GM23338 (cell line): ENCODE measurements at regions not wholly inside any gene's neighbourhood (a gene's known extent, or its start where the extent isn't known, plus 50 kb on each side); places are given as distances from the start of the nearest gene placed in this dataset.

Experiments used
- ATAC-seq: fragments of 200-7000 bp; cut with Tn5 transposase; 3 replicates; pipeline ENCODE4 v1.9.1; 2020
- DNase-seq: peaks from one replicate; pipeline ENCODE4 v3.0.0-alpha.2; 2015; ENCODE audit warnings: low spot score
- H2AFZ ChIP-seq: fragments of 200-600 bp; sonication (generic); 2 replicates; pipeline ENCODE4 v1.8.0; 2016; ENCODE audit warnings: antibody characterized with exemption, mild to moderate bottlenecking, moderate library complexity
- H3F3A ChIP-seq: fragments of 200-600 bp; sonication (generic); replicated peaks from 2 replicates; pipeline ENCODE4 v1.8.0; 2017; ENCODE audit warnings: antibody characterized with exemption, mixed run types, low read depth
- H3K27ac ChIP-seq: fragments of 200-600 bp; sonication (generic); 2 replicates; pipeline ENCODE4 v1.6.1; 2016; ENCODE audit warnings: low read depth
- H3K27me3 ChIP-seq: fragments of 200-600 bp; sonication (generic); 2 replicates; pipeline ENCODE4 v1.8.0; 2016; ENCODE audit warnings: mild to moderate bottlenecking, mixed run types, moderate library complexity; ENCODE audit not compliant: insufficient read depth
- H3K36me3 ChIP-seq: fragments of 200-600 bp; sonication (generic); 2 replicates; pipeline ENCODE4 v1.8.0; 2016; ENCODE audit warnings: mild to moderate bottlenecking; ENCODE audit not compliant: insufficient read depth
- H3K4me1 ChIP-seq: fragments of 200-600 bp; sonication (generic); 2 replicates; pipeline ENCODE4 v1.8.0; 2016; ENCODE audit warnings: mild to moderate bottlenecking, moderate library complexity; ENCODE audit not compliant: insufficient read depth
- H3K4me2 ChIP-seq: fragments of 200-600 bp; sonication (generic); 2 replicates; pipeline ENCODE4 v1.7.1; 2017; ENCODE audit warnings: mixed run types
- H3K4me3 ChIP-seq: fragments of 200-600 bp; sonication (generic); 2 replicates; pipeline ENCODE4 v1.6.1; 2016; ENCODE audit warnings: mixed run types
- H3K79me2 ChIP-seq: fragments of 200-600 bp; sonication (generic); replicated peaks from 2 replicates; pipeline ENCODE4 v1.8.0; 2017; ENCODE audit warnings: mild to moderate bottlenecking; ENCODE audit not compliant: insufficient read depth
- H3K9me2 ChIP-seq: fragments of 200-600 bp; sonication (generic); 2 replicates; pipeline ENCODE4 v1.8.0; 2017; ENCODE audit not compliant: insufficient read depth
- H4K20me1 ChIP-seq: fragments of 200-600 bp; sonication (generic); replicated peaks from 2 replicates; pipeline ENCODE4 v1.8.0; 2017; ENCODE audit warnings: mild to moderate bottlenecking; ENCODE audit not compliant: insufficient read depth
- H3K27ac Mint-ChIP-seq: 2 replicates; pipeline ENCODE4 v1.8.0; 2020; ENCODE audit warnings: inconsistent platforms, mild to moderate bottlenecking, moderate library complexity, mixed read lengths
- H3K27me3 Mint-ChIP-seq: 3 replicates; pipeline ENCODE4 v1.8.0; 2022; ENCODE audit warnings: low read depth, mild to moderate bottlenecking, moderate library complexity, mixed read lengths, inconsistent platforms; ENCODE audit not compliant: insufficient read depth, poor library complexity
- H3K36me3 Mint-ChIP-seq: 3 replicates; pipeline ENCODE4 v1.8.0; 2021; ENCODE audit warnings: low read depth, mild to moderate bottlenecking, inconsistent platforms, moderate library complexity, mixed read lengths
- H3K4me1 Mint-ChIP-seq: 3 replicates; pipeline ENCODE4 v1.8.0; 2020; ENCODE audit warnings: mild to moderate bottlenecking, inconsistent platforms, mixed read lengths
- H3K4me3 Mint-ChIP-seq: 3 replicates; pipeline ENCODE4 v1.8.0; 2021; ENCODE audit warnings: moderate library complexity, mild to moderate bottlenecking, inconsistent platforms, mixed read lengths
- H3K9me3 Mint-ChIP-seq: 3 replicates; pipeline ENCODE4 v1.8.0; 2020; ENCODE audit warnings: moderate library complexity, mild to moderate bottlenecking, inconsistent platforms, mixed read lengths
- CREB1 ChIP-seq: fragments of 250-450 bp; sonication (Bioruptor Pico); IDR thresholded peaks from 2 replicates; pipeline ENCODE4 v1.5.0; 2020; ENCODE audit warnings: low read depth, mild to moderate bottlenecking, moderate library complexity
- CTCF ChIP-seq, 2 experiments: fragments of 200-600 bp in 1 of 2; sonication (generic) in 1 of 2; conservative IDR thresholded peaks; 2 replicates each; pipeline versions ENCODE4 v1.5.1 to v1.6.1; 2016 to 2017; ENCODE audit warnings: antibody characterized with exemption in 2 of 2, low read depth in 2 of 2, mild to moderate bottlenecking in 2 of 2, moderate library complexity in 1 of 2
- EZH2phosphoT487 ChIP-seq: fragments of 200-600 bp; sonication (generic); IDR thresholded peaks from one replicate; pipeline ENCODE4 v1.8.1; 2018; ENCODE audit warnings: antibody characterized with exemption; ENCODE audit not compliant: unreplicated experiment
- STAT1 ChIP-seq: IDR thresholded peaks from one replicate; pipeline ENCODE4 v1.6.1; 2016; ENCODE audit warnings: antibody characterized with exemption; ENCODE audit not compliant: unreplicated experiment
- TF ChIP-seq, protein P1 (sequence below): fragments of 250-450 bp; sonication (Bioruptor Pico); IDR thresholded peaks from 2 replicates; pipeline ENCODE4 v1.5.0; 2020; ENCODE audit warnings: mild to moderate bottlenecking, moderate library complexity

- Histone ChIP-seq H3K27me3 (no peaks in the 10 kb centered on the region), H4K20me1 (no peaks in the 10 kb centered on the region), H3K79me2 (no peaks in the 10 kb centered on the region), H3K27ac (no peak overlapping the region), H3K4me1 (no peaks in the 10 kb centered on the region), H3K4me2 (no peak overlapping the region), H3K9me2 (no peaks in the 10 kb centered on the region), H3F3A (no peaks in the 10 kb centered on the region), H3K4me3 (no peak overlapping the region), H3K36me3 (no peaks in the 10 kb centered on the region), H2AFZ (no peak overlapping the region)
- DNase-seq (no peak), ATAC-seq (no peak)
- Mint-ChIP-seq H3K9me3 (no peaks in the 10 kb centered on the region), H3K27me3 (peaks cover 12% of the 10 kb centered on the region), H3K27ac (no peak overlapping the region; the same call in 1 of the 2 replicates), H3K4me3 (no peak overlapping the region), H3K4me1 (peaks cover 2% of the 10 kb centered on the region; the same call in 2 of the 3 replicates), H3K36me3 (no peaks in the 10 kb centered on the region)
- TF ChIP-seq, protein P1, sequence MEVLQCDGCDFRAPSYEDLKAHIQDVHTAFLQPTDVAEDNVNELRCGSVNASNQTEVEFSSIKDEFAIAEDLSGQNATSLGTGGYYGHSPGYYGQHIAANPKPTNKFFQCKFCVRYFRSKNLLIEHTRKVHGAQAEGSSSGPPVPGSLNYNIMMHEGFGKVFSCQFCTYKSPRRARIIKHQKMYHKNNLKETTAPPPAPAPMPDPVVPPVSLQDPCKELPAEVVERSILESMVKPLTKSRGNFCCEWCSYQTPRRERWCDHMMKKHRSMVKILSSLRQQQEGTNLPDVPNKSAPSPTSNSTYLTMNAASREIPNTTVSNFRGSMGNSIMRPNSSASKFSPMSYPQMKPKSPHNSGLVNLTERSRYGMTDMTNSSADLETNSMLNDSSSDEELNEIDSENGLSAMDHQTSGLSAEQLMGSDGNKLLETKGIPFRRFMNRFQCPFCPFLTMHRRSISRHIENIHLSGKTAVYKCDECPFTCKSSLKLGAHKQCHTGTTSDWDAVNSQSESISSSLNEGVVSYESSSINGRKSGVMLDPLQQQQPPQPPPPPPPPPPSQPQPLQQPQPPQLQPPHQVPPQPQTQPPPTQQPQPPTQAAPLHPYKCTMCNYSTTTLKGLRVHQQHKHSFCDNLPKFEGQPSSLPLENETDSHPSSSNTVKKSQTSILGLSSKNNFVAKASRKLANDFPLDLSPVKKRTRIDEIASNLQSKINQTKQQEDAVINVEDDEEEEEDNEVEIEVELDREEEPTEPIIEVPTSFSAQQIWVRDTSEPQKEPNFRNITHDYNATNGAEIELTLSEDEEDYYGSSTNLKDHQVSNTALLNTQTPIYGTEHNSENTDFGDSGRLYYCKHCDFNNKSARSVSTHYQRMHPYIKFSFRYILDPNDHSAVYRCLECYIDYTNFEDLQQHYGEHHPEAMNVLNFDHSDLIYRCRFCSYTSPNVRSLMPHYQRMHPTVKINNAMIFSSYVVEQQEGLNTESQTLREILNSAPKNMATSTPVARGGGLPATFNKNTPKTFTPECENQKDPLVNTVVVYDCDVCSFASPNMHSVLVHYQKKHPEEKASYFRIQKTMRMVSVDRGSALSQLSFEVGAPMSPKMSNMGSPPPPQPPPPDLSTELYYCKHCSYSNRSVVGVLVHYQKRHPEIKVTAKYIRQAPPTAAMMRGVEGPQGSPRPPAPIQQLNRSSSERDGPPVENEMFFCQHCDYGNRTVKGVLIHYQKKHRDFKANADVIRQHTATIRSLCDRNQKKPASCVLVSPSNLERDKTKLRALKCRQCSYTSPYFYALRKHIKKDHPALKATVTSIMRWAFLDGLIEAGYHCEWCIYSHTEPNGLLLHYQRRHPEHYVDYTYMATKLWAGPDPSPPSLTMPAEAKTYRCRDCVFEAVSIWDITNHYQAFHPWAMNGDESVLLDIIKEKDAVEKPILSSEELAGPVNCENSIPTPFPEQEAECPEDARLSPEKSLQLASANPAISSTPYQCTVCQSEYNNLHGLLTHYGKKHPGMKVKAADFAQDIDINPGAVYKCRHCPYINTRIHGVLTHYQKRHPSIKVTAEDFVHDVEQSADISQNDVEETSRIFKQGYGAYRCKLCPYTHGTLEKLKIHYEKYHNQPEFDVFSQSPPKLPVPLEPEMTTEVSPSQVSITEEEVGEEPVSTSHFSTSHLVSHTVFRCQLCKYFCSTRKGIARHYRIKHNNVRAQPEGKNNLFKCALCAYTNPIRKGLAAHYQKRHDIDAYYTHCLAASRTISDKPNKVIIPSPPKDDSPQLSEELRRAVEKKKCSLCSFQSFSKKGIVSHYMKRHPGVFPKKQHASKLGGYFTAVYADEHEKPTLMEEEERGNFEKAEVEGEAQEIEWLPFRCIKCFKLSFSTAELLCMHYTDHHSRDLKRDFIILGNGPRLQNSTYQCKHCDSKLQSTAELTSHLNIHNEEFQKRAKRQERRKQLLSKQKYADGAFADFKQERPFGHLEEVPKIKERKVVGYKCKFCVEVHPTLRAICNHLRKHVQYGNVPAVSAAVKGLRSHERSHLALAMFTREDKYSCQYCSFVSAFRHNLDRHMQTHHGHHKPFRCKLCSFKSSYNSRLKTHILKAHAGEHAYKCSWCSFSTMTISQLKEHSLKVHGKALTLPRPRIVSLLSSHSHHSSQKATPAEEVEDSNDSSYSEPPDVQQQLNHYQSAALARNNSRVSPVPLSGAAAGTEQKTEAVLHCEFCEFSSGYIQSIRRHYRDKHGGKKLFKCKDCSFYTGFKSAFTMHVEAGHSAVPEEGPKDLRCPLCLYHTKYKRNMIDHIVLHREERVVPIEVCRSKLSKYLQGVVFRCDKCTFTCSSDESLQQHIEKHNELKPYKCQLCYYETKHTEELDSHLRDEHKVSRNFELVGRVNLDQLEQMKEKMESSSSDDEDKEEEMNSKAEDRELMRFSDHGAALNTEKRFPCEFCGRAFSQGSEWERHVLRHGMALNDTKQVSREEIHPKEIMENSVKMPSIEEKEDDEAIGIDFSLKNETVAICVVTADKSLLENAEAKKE: no peak
- no peak for TF ChIP-seq STAT1
- 0 out of 4 replicates have a peak, but pooled peaks of 1 of the 2 experiments have one; percentile 3 for TF ChIP-seq CTCF (conservative IDR thresholded peaks at IDR 0.05; ENCODE audit: low read depth in 2 of 2)
- no peak for TF ChIP-seq CREB1 (CRISPR knock-in tag)
- no peak for TF ChIP-seq EZH2phosphoT487
Observed at GRCh38 chr16:87552072-87552718, 50.1 kb upstream of the JPH3 start.
